A549 (cell line): ENCODE measurements at regions not wholly inside any gene's neighbourhood (a gene's known extent, or its start where the extent isn't known, plus 50 kb on each side); places are given as distances from the start of the nearest gene placed in this dataset.

Source experiments
- ATAC-seq, 2 experiments: fragments of 200-7000 bp in 1 of 2; fragments of >200 bp in 1 of 2; cut with Nextera tagmentation in 1 of 2; cut with Tn5 transposase in 1 of 2; 3 replicates each; pipeline versions ENCODE4 v1.8.0 to v1.9.1; 2018 to 2020; ENCODE audit warnings: mild to moderate bottlenecking in 1 of 2, moderate library complexity in 1 of 2
- CTCF ChIA-PET: fragments of 300-600 bp; sonication (Branson Sonifier 250); formaldehyde crosslinking; extraction: SDS; loops from one replicate; lab custom pipeline; 2021; ENCODE audit warnings: antibody characterized with exemption, inconsistent platforms; lab: Yijun Ruan, JAX
- POLR2A ChIA-PET: fragments of 350-600 bp; formaldehyde crosslinking; extraction: SDS; loops from one replicate; lab custom pipeline; 2021; ENCODE audit warnings: antibody characterized with exemption, inconsistent platforms; lab: Yijun Ruan, JAX
- DNase-seq, 2 experiments: peaks; one replicate each; pipeline versions ENCODE4 v3.0.0 to v3.0.0-alpha.2; 2011 to 2016; ENCODE audit warnings: low read depth in 1 of 2, low spot score in 1 of 2
- FAIRE-seq: peaks from 2 replicates; lab custom pipeline; 2011; peaks lifted over from hg19 to GRCh38; lab: Jason Lieb, UNC
- H3K27ac ChIP-seq, 2 experiments: fragments of >200 bp; sonication (Bioruptor Twin); formaldehyde crosslinking; 3 replicates each; pipeline ENCODE4 v1.5.1; 2016 to 2017
- H3K4me1 ChIP-seq: fragments of >200 bp; sonication (Bioruptor Twin); formaldehyde crosslinking; 3 replicates; pipeline ENCODE4 v1.6.1; 2016
- H3K4me2 ChIP-seq: fragments of >200 bp; sonication (Bioruptor Twin); formaldehyde crosslinking; 3 replicates; pipeline ENCODE4 v1.6.1; 2016
- H3K4me3 ChIP-seq: fragments of >200 bp; sonication (Bioruptor Twin); formaldehyde crosslinking; 3 replicates; pipeline ENCODE4 v1.5.1; 2016
- H3K9me3 ChIP-seq: fragments of >200 bp; sonication (Bioruptor Twin); formaldehyde crosslinking; 3 replicates; pipeline ENCODE4 v1.6.1; 2016
- CBX2 ChIP-seq: fragments of 200-600 bp; sonication (generic); IDR thresholded peaks from 2 replicates; pipeline ENCODE4 v1.6.1; 2016; ENCODE audit warnings: low read depth, mild to moderate bottlenecking, borderline replicate concordance
- CBX8 ChIP-seq: fragments of 200-600 bp; sonication (generic); IDR thresholded peaks from 2 replicates; pipeline ENCODE4 v1.6.1; 2016
- CEBPB ChIP-seq, 2 experiments: fragments of >200 bp in 1 of 2; sonication (Bioruptor Twin) in 1 of 2; formaldehyde crosslinking in 1 of 2; IDR thresholded peaks; 2 replicates each; pipeline ENCODE4 v1.6.1; 2012 to 2016
- EHF ChIP-seq: fragments of 250-450 bp; sonication (Bioruptor Pico); IDR thresholded peaks from 2 replicates; pipeline ENCODE4 v1.5.0; 2020; ENCODE audit warnings: mild to moderate bottlenecking
- ESRRA ChIP-seq: fragments of 150-350 bp; IDR thresholded peaks from 2 replicates; pipeline ENCODE4 v1.6.1; 2014; ENCODE audit warnings: mild to moderate bottlenecking, low read length, borderline replicate concordance
- FOSL2 ChIP-seq, 2 experiments: fragments of 450-650 bp in 1 of 2; fragments of >200 bp in 1 of 2; sonication (Bioruptor Twin) in 1 of 2; formaldehyde crosslinking; IDR thresholded peaks; 2 replicates each; pipeline versions ENCODE4 v1.5.0 to v1.6.1; 2016 to 2020; ENCODE audit warnings: mild to moderate bottlenecking in 1 of 2, moderate library complexity in 1 of 2
- GATA3 ChIP-seq: IDR thresholded peaks from 2 replicates; pipeline ENCODE4 v1.6.1; 2012; ENCODE audit warnings: borderline replicate concordance
- HEYL ChIP-seq: fragments of 250-450 bp; sonication (Bioruptor Pico); IDR thresholded peaks from 2 replicates; pipeline ENCODE4 v1.8.0; 2021; ENCODE audit warnings: mild to moderate bottlenecking, moderate library complexity
- HOXA7 ChIP-seq: fragments of 250-450 bp; sonication (Bioruptor Pico); IDR thresholded peaks from 2 replicates; pipeline ENCODE4 v1.5.0; 2020; ENCODE audit warnings: mild to moderate bottlenecking, moderate library complexity
- HOXB13 ChIP-seq: fragments of 250-450 bp; sonication (Bioruptor Pico); IDR thresholded peaks from 2 replicates; pipeline ENCODE4 v1.5.0; 2020; ENCODE audit warnings: low read depth, mild to moderate bottlenecking, moderate library complexity
- JUN ChIP-seq, 2 experiments: fragments of >200 bp; sonication (Bioruptor Twin); formaldehyde crosslinking; IDR thresholded peaks; 2 replicates in 1 of 2; 3 replicates in 1 of 2; pipeline ENCODE4 v1.6.1; 2016 to 2017
- KDM1A ChIP-seq: fragments of 200-600 bp; sonication (generic); IDR thresholded peaks from 2 replicates; pipeline ENCODE4 v1.6.1; 2016; ENCODE audit warnings: low read depth, mild to moderate bottlenecking
- MAFK ChIP-seq: fragments of 450-650 bp; IDR thresholded peaks from 2 replicates; pipeline ENCODE4 v1.6.1; 2014; ENCODE audit not compliant: partially characterized antibody
- MYC ChIP-seq: IDR thresholded peaks from 2 replicates; pipeline ENCODE4 v1.6.1; 2012; ENCODE audit warnings: mild to moderate bottlenecking, inconsistent platforms, low read length, improper control_type of control experiment, borderline replicate concordance
- NFE2L2 ChIP-seq: fragments of 150-350 bp; conservative IDR thresholded peaks from 2 replicates; pipeline ENCODE4 v1.6.1; 2014; ENCODE audit warnings: low read length
- NPAS2 ChIP-seq: fragments of 250-450 bp; sonication (Bioruptor Pico); IDR thresholded peaks from 2 replicates; pipeline ENCODE4 v1.8.0; 2022; ENCODE audit warnings: mild to moderate bottlenecking, moderate library complexity, borderline replicate concordance
- NR3C1 ChIP-seq: fragments of >200 bp; sonication (Bioruptor Twin); formaldehyde crosslinking; IDR thresholded peaks from 3 replicates; pipeline ENCODE4 v1.6.1; 2017
- PHF8 ChIP-seq: fragments of 200-600 bp; sonication (generic); IDR thresholded peaks from 2 replicates; pipeline ENCODE4 v1.6.1; 2016; ENCODE audit warnings: low read depth, mild to moderate bottlenecking, antibody characterized with exemption, moderate library complexity, borderline replicate concordance
- POLR2A ChIP-seq: IDR thresholded peaks from 2 replicates; pipeline ENCODE4 v1.6.1; 2012; ENCODE audit warnings: mild to moderate bottlenecking, low read length
- POLR2AphosphoS2 ChIP-seq: conservative IDR thresholded peaks from 2 replicates; pipeline ENCODE4 v1.6.1; 2012; ENCODE audit warnings: low read length, improper control_type of control experiment, inconsistent platforms
- RAD21 ChIP-seq, 2 experiments: fragments of >200 bp in 1 of 2; sonication (Bioruptor Twin) in 1 of 2; formaldehyde crosslinking in 1 of 2; IDR thresholded peaks in 1 of 2; conservative IDR thresholded peaks in 1 of 2; 2 replicates in 1 of 2; 3 replicates in 1 of 2; pipeline ENCODE4 v1.6.1; 2012 to 2018; ENCODE audit warnings: inconsistent platforms in 1 of 2
- RARB ChIP-seq: fragments of 250-450 bp; sonication (Bioruptor Pico); IDR thresholded peaks from 2 replicates; pipeline ENCODE4 v1.8.0; 2021; ENCODE audit warnings: mild to moderate bottlenecking, moderate library complexity
- RNF2 ChIP-seq: fragments of 200-600 bp; sonication (generic); IDR thresholded peaks from 2 replicates; pipeline ENCODE4 v1.6.1; 2016; ENCODE audit warnings: low read depth, mild to moderate bottlenecking, antibody characterized with exemption, moderate library complexity, borderline replicate concordance
- SMC3 ChIP-seq: fragments of >200 bp; sonication (Bioruptor Twin); formaldehyde crosslinking; IDR thresholded peaks from 3 replicates; pipeline ENCODE4 v1.6.1; 2018; ENCODE audit warnings: inconsistent platforms
- TFCP2L1 ChIP-seq: fragments of 250-450 bp; sonication (Bioruptor Pico); IDR thresholded peaks from 2 replicates; pipeline ENCODE4 v1.5.0; 2021; ENCODE audit warnings: mild to moderate bottlenecking
- TP53 ChIP-seq: fragments of 250-450 bp; sonication (Bioruptor Pico); IDR thresholded peaks from 2 replicates; pipeline ENCODE4 v1.5.0; 2021; ENCODE audit warnings: mild to moderate bottlenecking, moderate library complexity
- ZC3H11A ChIP-seq: fragments of 450-650 bp; IDR thresholded peaks from 2 replicates; pipeline ENCODE4 v1.6.1; 2014; ENCODE audit warnings: antibody characterized with exemption, mild to moderate bottlenecking
- ZSCAN20 ChIP-seq: fragments of 250-450 bp; sonication (Bioruptor Pico); IDR thresholded peaks from 2 replicates; pipeline ENCODE4 v1.8.0; 2022; ENCODE audit warnings: mild to moderate bottlenecking, moderate library complexity
- WGBS: methylation state at CpG from one replicate; pipeline ENCODE4 v1.1.6; 2017; ENCODE audit errors: missing lambda C conversion rate; 5-methylcytosine and 5-hydroxymethylcytosine counted together
- TF ChIP-seq, protein P1 (sequence below): fragments of 250-450 bp; sonication (Bioruptor Pico); IDR thresholded peaks from 2 replicates; pipeline ENCODE4 v1.5.0; 2021; ENCODE audit warnings: mild to moderate bottlenecking, moderate library complexity, borderline replicate concordance
- TF ChIP-seq, protein P2 (sequence below): fragments of 150-350 bp; IDR thresholded peaks from 2 replicates; pipeline ENCODE4 v1.6.1; 2014; ENCODE audit warnings: low read depth, mild to moderate bottlenecking, low read length
- TF ChIP-seq, protein P3 (sequence below): fragments of >200 bp; sonication (Bioruptor Twin); formaldehyde crosslinking; IDR thresholded peaks from 3 replicates; pipeline ENCODE4 v1.6.1; 2016
- TF ChIP-seq, protein P4 (sequence below): fragments of 250-450 bp; sonication (Bioruptor Pico); IDR thresholded peaks from 2 replicates; pipeline ENCODE4 v1.5.0; 2020; ENCODE audit warnings: low read depth, mild to moderate bottlenecking, moderate library complexity
- TF ChIP-seq, protein P5 (sequence below): IDR thresholded peaks from 2 replicates; pipeline ENCODE4 v1.6.1; 2012; ENCODE audit warnings: low read depth, borderline replicate concordance
- TF ChIP-seq, protein P6 (sequence below): fragments of >200 bp; sonication (Bioruptor Twin); formaldehyde crosslinking; IDR thresholded peaks from 3 replicates; pipeline ENCODE4 v1.5.1; 2016

DNA sequence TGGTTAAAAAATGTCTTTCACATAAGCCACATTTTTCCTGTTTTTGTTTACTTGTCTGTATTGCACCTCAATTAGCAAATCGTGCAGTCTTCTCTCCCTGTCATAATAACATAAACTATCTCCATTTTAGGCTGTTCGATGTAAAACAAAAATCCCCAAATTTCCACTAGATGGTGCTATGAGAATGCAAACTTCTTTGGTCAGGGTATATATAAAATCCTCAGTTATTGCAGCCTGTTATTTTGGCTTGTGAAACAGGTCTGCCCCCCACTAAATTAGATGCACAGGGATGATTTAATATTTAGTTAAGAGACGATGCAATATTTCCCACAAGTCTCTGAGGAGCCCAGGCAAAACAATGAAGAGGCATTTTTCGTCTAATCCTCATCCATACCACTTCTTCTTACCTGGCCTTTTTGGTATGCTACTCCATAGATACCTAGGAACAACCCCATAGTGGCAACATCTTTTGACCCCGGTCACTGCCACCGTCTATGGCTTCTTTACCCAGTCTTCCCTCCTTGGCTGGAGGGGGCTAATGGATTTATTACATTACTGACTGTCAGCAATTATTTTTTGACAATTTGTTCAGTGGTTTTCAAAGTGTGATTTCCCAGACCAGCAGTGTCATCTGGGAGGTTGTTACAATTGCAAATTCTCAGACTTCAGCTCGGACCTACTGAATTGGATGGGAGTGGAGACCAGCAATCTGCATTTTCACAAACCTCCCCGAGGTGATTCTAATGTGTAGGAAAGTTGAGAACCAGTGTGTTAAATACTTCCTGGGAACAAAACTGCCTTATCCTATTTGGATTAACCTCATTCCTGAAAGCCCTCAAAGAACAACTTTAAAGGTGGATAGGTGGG lies 117.4 kb upstream of the CWC22 start:
- peak; percentile 24 to 53 for DNase-seq
- ChIA-PET CTCF (interaction anchor here (0.6 to 3.6 kb wide), 35 partner anchors 9 to 1780 kb away, joined by 3 to 27 read pairs (median 4); partner anchors contain the start of genes ITGA4 and UBE2E3), POLR2A (no interaction called here)
- H3K4me2 ChIP-seq = peak overlapping the region; percentile 71
- no peak for FAIRE-seq
- H3K4me1 ChIP-seq = peaks cover 16% of the 10 kb centered on the region
- peak; percentile 75 to 82 for ATAC-seq
- H3K9me3 ChIP-seq = no peaks in the 10 kb centered on the region
- H3K27ac ChIP-seq = peak overlapping the region in 1 of 2 experiments; percentile 42; a peak in 2 of 6 replicates
- no peak overlapping the region for H3K4me3 ChIP-seq
- WGBS = 8% methylated on average over 8 of the region's 8 CpGs
- TF ChIP-seq HOXA7 (CRISPR knock-in tag) = no peak
- no peak for TF ChIP-seq ESRRA
- TF ChIP-seq ZSCAN20 = no peak
- no peak for TF ChIP-seq PHF8
- no peak for TF ChIP-seq NPAS2 (CRISPR knock-in tag)
- TF ChIP-seq, protein P1, sequence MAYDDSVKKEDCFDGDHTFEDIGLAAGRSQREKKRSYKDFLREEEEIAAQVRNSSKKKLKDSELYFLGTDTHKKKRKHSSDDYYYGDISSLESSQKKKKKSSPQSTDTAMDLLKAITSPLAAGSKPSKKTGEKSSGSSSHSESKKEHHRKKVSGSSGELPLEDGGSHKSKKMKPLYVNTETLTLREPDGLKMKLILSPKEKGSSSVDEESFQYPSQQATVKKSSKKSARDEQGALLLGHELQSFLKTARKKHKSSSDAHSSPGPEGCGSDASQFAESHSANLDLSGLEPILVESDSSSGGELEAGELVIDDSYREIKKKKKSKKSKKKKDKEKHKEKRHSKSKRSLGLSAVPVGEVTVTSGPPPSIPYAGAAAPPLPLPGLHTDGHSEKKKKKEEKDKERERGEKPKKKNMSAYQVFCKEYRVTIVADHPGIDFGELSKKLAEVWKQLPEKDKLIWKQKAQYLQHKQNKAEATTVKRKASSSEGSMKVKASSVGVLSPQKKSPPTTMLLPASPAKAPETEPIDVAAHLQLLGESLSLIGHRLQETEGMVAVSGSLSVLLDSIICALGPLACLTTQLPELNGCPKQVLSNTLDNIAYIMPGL (CRISPR knock-in tag) = no peak
- TF ChIP-seq FOSL2 (IDR thresholded peaks at IDR 0.05) = no peak
- TF ChIP-seq FOSL2 (CRISPR knock-in tag; IDR thresholded peaks at IDR 0.05) = no peak
- no peak for TF ChIP-seq MYC
- TF ChIP-seq CBX2 = no peak
- TF ChIP-seq, protein P2, sequence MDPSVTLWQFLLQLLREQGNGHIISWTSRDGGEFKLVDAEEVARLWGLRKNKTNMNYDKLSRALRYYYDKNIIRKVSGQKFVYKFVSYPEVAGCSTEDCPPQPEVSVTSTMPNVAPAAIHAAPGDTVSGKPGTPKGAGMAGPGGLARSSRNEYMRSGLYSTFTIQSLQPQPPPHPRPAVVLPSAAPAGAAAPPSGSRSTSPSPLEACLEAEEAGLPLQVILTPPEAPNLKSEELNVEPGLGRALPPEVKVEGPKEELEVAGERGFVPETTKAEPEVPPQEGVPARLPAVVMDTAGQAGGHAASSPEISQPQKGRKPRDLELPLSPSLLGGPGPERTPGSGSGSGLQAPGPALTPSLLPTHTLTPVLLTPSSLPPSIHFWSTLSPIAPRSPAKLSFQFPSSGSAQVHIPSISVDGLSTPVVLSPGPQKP = no peak
- no peak for TF ChIP-seq POLR2A
- TF ChIP-seq RAD21 (conservative IDR thresholded peaks at IDR 0.05 in 1 of 2, IDR thresholded peaks at IDR 0.05 in 1 of 2) = peak; percentile 84 to 85
- no peak for TF ChIP-seq HEYL
- no peak for TF ChIP-seq MAFK
- TF ChIP-seq NR3C1 = no peak
- TF ChIP-seq, protein P3, sequence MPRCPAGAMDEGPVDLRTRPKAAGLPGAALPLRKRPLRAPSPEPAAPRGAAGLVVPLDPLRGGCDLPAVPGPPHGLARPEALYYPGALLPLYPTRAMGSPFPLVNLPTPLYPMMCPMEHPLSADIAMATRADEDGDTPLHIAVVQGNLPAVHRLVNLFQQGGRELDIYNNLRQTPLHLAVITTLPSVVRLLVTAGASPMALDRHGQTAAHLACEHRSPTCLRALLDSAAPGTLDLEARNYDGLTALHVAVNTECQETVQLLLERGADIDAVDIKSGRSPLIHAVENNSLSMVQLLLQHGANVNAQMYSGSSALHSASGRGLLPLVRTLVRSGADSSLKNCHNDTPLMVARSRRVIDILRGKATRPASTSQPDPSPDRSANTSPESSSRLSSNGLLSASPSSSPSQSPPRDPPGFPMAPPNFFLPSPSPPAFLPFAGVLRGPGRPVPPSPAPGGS = no peak
- TF ChIP-seq CEBPB (IDR thresholded peaks at IDR 0.05) = 0 out of 4 replicates have a peak, but pooled peaks of 1 of the 2 experiments have one; percentile 14
- TF ChIP-seq, protein P4, sequence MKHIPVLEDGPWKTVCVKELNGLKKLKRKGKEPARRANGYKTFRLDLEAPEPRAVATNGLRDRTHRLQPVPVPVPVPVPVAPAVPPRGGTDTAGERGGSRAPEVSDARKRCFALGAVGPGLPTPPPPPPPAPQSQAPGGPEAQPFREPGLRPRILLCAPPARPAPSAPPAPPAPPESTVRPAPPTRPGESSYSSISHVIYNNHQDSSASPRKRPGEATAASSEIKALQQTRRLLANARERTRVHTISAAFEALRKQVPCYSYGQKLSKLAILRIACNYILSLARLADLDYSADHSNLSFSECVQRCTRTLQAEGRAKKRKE (CRISPR knock-in tag) = no peak
- TF ChIP-seq TFCP2L1 (CRISPR knock-in tag) = no peak
- TF ChIP-seq CBX8 = no peak
- TF ChIP-seq GATA3 = no peak
- TF ChIP-seq, protein P5, sequence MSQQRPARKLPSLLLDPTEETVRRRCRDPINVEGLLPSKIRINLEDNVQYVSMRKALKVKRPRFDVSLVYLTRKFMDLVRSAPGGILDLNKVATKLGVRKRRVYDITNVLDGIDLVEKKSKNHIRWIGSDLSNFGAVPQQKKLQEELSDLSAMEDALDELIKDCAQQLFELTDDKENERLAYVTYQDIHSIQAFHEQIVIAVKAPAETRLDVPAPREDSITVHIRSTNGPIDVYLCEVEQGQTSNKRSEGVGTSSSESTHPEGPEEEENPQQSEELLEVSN = no peak
- TF ChIP-seq RARB (CRISPR knock-in tag) = no peak
- no peak for TF ChIP-seq HOXB13
- TF ChIP-seq JUN (IDR thresholded peaks at IDR 0.05) = no peak
- no peak for TF ChIP-seq KDM1A
- TF ChIP-seq, protein P6, sequence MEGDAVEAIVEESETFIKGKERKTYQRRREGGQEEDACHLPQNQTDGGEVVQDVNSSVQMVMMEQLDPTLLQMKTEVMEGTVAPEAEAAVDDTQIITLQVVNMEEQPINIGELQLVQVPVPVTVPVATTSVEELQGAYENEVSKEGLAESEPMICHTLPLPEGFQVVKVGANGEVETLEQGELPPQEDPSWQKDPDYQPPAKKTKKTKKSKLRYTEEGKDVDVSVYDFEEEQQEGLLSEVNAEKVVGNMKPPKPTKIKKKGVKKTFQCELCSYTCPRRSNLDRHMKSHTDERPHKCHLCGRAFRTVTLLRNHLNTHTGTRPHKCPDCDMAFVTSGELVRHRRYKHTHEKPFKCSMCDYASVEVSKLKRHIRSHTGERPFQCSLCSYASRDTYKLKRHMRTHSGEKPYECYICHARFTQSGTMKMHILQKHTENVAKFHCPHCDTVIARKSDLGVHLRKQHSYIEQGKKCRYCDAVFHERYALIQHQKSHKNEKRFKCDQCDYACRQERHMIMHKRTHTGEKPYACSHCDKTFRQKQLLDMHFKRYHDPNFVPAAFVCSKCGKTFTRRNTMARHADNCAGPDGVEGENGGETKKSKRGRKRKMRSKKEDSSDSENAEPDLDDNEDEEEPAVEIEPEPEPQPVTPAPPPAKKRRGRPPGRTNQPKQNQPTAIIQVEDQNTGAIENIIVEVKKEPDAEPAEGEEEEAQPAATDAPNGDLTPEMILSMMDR = peak; percentile 82
- peak; percentile 54 for TF ChIP-seq SMC3
- TF ChIP-seq TP53 = no peak
- no peak for TF ChIP-seq NFE2L2
- TF ChIP-seq EHF (CRISPR knock-in tag) = no peak
- TF ChIP-seq POLR2AphosphoS2 = no peak
- TF ChIP-seq ZC3H11A = no peak
- no peak for TF ChIP-seq RNF2
